H1 (cell line): ENCODE measurements at regions not wholly inside any gene's neighbourhood (a gene's known extent, or its start where the extent isn't known, plus 50 kb on each side); places are given as distances from the start of the nearest gene placed in this dataset.

Source experiments
- CTCF ChIA-PET: fragments of 300-600 bp; sonication (Branson Sonifier 250); formaldehyde crosslinking; loops from one replicate; lab custom pipeline; 2021; ENCODE audit not compliant: partially characterized antibody; lab: Charles Lee
- POLR2A ChIA-PET: fragments of 300-600 bp; sonication (Branson Sonifier 250); formaldehyde crosslinking; loops from one replicate; lab custom pipeline; 2021; ENCODE audit warnings: inconsistent platforms; ENCODE audit not compliant: partially characterized antibody; lab: Charles Lee
- DNase-seq, 2 experiments: peaks; one replicate each; pipeline versions ENCODE4 v3.0.0 to v3.0.0-alpha.2; 2010 to 2022; ENCODE audit warnings: low spot score in 2 of 2, low read depth in 1 of 2, mixed read lengths in 1 of 2
- FAIRE-seq: peaks from 2 replicates; lab custom pipeline; 2011; peaks lifted over from hg19 to GRCh38; lab: Jason Lieb, UNC
- H2AFZ ChIP-seq: 2 replicates; pipeline ENCODE4 v1.8.1; 2012; ENCODE audit warnings: low read length, inconsistent platforms
- H2AK5ac ChIP-seq: 2 replicates; pipeline ENCODE4 v1.6.1; 2013; ENCODE audit warnings: low read depth, low read length
- H2BK120ac ChIP-seq: replicated peaks from 2 replicates; pipeline ENCODE3; 2013; ENCODE audit warnings: low read depth, low read length, inconsistent platforms
- H2BK12ac ChIP-seq: 2 replicates; pipeline ENCODE4 v1.6.1; 2013; ENCODE audit warnings: low read depth, low read length
- H2BK15ac ChIP-seq: 2 replicates; pipeline ENCODE4 v1.6.1; 2013; ENCODE audit warnings: low read length
- H2BK20ac ChIP-seq: 2 replicates; pipeline ENCODE4 v1.6.1; 2013; ENCODE audit warnings: low read length
- H2BK5ac ChIP-seq: 2 replicates; pipeline ENCODE4 v1.6.1; 2013; ENCODE audit warnings: low read depth, low read length
- H3K14ac ChIP-seq: 2 replicates; pipeline ENCODE4 v1.6.1; 2013; ENCODE audit warnings: inconsistent platforms; ENCODE audit not compliant: insufficient read length
- H3K18ac ChIP-seq: 2 replicates; pipeline ENCODE4 v1.6.1; 2013; ENCODE audit warnings: low read length; ENCODE audit errors: extremely low read depth
- H3K23ac ChIP-seq: 2 replicates; pipeline ENCODE4 v1.6.1; 2013; ENCODE audit warnings: inconsistent platforms; ENCODE audit not compliant: insufficient read length
- H3K23me2 ChIP-seq: 2 replicates; pipeline ENCODE4 v1.6.1; 2013; ENCODE audit warnings: low read depth, low read length
- H3K27ac ChIP-seq: 2 replicates; pipeline ENCODE4 v1.6.1; 2011; ENCODE audit warnings: low read depth, low read length, inconsistent platforms
- H3K27me3 ChIP-seq, 4 experiments: replicated peaks in 1 of 4; 1 replicate in 1 of 4; 2 replicates in 3 of 4; pipeline versions ENCODE4 v1.6.1 to v1.8.1; 2011 to 2013; ENCODE audit warnings: low read length in 3 of 4, mild to moderate bottlenecking in 3 of 4, inconsistent platforms in 2 of 4, mixed read lengths in 2 of 4, moderate library complexity in 1 of 4; ENCODE audit not compliant: control insufficient read depth in 3 of 4, insufficient read depth in 3 of 4; ENCODE audit errors: extremely low read depth in 1 of 4
- H3K36me3 ChIP-seq, 4 experiments: 2 replicates each; pipeline versions ENCODE4 v1.6.1 to v1.8.1; 2011 to 2013; ENCODE audit warnings: mild to moderate bottlenecking in 4 of 4, low read length in 3 of 4, moderate library complexity in 2 of 4, control low read depth in 1 of 4, inconsistent platforms in 1 of 4; ENCODE audit not compliant: insufficient read depth in 4 of 4, control insufficient read depth in 2 of 4
- H3K4ac ChIP-seq: replicated peaks from 2 replicates; pipeline ENCODE3; 2013; ENCODE audit warnings: low read length, low read depth, mixed read lengths, inconsistent platforms; ENCODE audit not compliant: insufficient read length
- H3K4me1 ChIP-seq, 4 experiments: replicated peaks in 1 of 4; 1 replicate in 1 of 4; 2 replicates in 3 of 4; pipeline versions ENCODE4 v1.6.1 to v1.8.1; 2011 to 2013; ENCODE audit warnings: low read length in 3 of 4, inconsistent platforms in 2 of 4, mixed read lengths in 1 of 4; ENCODE audit not compliant: insufficient read depth in 4 of 4, control insufficient read depth in 3 of 4
- H3K4me2 ChIP-seq, 2 experiments: 2 replicates each; pipeline versions ENCODE4 v1.6.1 to v1.8.1; 2011 to 2013; ENCODE audit warnings: low read depth in 2 of 2, low read length in 2 of 2, control low read depth in 1 of 2, inconsistent platforms in 1 of 2, mild to moderate bottlenecking in 1 of 2; ENCODE audit not compliant: insufficient read depth in 1 of 2
- H3K4me3 ChIP-seq, 4 experiments: fragments of 200-600, 300-600 bp in 1 of 4; sonication (generic), shearing (Covaris generic), sonication (Bioruptor Twin) in 1 of 4; 2 replicates each; pipeline versions ENCODE4 v1.5.1 to v1.8.1; 2011 to 2016; ENCODE audit warnings: low read length in 4 of 4, low read depth in 3 of 4, control low read depth in 2 of 4, inconsistent platforms in 2 of 4, mild to moderate bottlenecking in 2 of 4, mixed read lengths in 1 of 4, moderate library complexity in 1 of 4; ENCODE audit not compliant: insufficient read depth in 2 of 4; ENCODE audit errors: extremely low read depth in 1 of 4
- H3K56ac ChIP-seq: replicated peaks from 2 replicates; pipeline ENCODE3; 2013; ENCODE audit warnings: low read depth, mild to moderate bottlenecking, mixed read lengths, low read length, inconsistent platforms; ENCODE audit not compliant: insufficient read length
- H3K79me1 ChIP-seq: 2 replicates; pipeline ENCODE4 v1.6.1; 2013; ENCODE audit warnings: low read depth, low read length, control low read depth
- H3K79me2 ChIP-seq, 2 experiments: 2 replicates each; pipeline versions ENCODE4 v1.6.1 to v1.8.1; 2012 to 2013; ENCODE audit warnings: low read length in 2 of 2, mild to moderate bottlenecking in 2 of 2, inconsistent platforms in 1 of 2; ENCODE audit not compliant: insufficient read depth in 2 of 2, control insufficient read depth in 1 of 2
- H3K9ac ChIP-seq, 4 experiments: replicated peaks in 1 of 4; 1 replicate in 1 of 4; 2 replicates in 3 of 4; pipeline versions ENCODE4 v1.6.1 to v1.8.1; 2011 to 2013; ENCODE audit warnings: low read depth in 3 of 4, low read length in 3 of 4, control low read depth in 2 of 4, mild to moderate bottlenecking in 2 of 4, moderate library complexity in 2 of 4, inconsistent platforms in 1 of 4; ENCODE audit errors: extremely low read depth in 1 of 4
- H3K9me3 ChIP-seq, 2 experiments: 2 replicates each; pipeline versions ENCODE4 v1.6.1 to v1.8.1; 2012 to 2013; ENCODE audit warnings: mild to moderate bottlenecking in 2 of 2, moderate library complexity in 2 of 2, control low read depth in 1 of 2, inconsistent platforms in 1 of 2, low read depth in 1 of 2, low read length in 1 of 2, mixed read lengths in 1 of 2; ENCODE audit not compliant: insufficient read depth in 2 of 2
- H4K20me1 ChIP-seq, 2 experiments: replicated peaks in 1 of 2; 2 replicates each; pipeline versions ENCODE3 to v1.8.1; 2011 to 2013; ENCODE audit warnings: inconsistent platforms in 2 of 2, low read length in 2 of 2, mild to moderate bottlenecking in 1 of 2; ENCODE audit not compliant: insufficient read depth in 2 of 2, control insufficient read depth in 1 of 2
- H4K5ac ChIP-seq: 2 replicates; pipeline ENCODE4 v1.6.1; 2013; ENCODE audit warnings: low read length, low read depth, mixed read lengths, inconsistent platforms; ENCODE audit not compliant: insufficient read length
- H4K8ac ChIP-seq: 2 replicates; pipeline ENCODE4 v1.8.0; 2013; ENCODE audit warnings: mild to moderate bottlenecking, moderate library complexity, low read length, inconsistent platforms; ENCODE audit not compliant: insufficient read depth; ENCODE audit errors: extremely low read depth
- H4K91ac ChIP-seq: replicated peaks from 2 replicates; pipeline ENCODE3; 2013; ENCODE audit warnings: low read length, mixed read lengths, inconsistent platforms; ENCODE audit not compliant: insufficient read length
- ASH2L ChIP-seq: fragments of 200-600, 300-600 bp; sonication (generic); IDR thresholded peaks from one replicate; pipeline ENCODE4 v1.7.1; 2017; ENCODE audit warnings: low read length
- SP1 ChIP-seq: IDR thresholded peaks from 2 replicates; pipeline ENCODE4 v1.6.1; 2011; ENCODE audit warnings: low read depth, low read length
- WGBS, 2 experiments: shearing (Covaris generic) in 1 of 2; methylation state at CpG; one replicate each; pipeline versions ENCODE4 v1.1.6 to v1.1.7; 2013 to 2015; ENCODE audit warnings: low lambda C conversion rate in 2 of 2, mixed read lengths in 2 of 2, inconsistent platforms in 1 of 2, low coverage in 1 of 2, missing lambda C conversion rate in 1 of 2; ENCODE audit not compliant: insufficient replicate concordance in 2 of 2, insufficient coverage in 1 of 2, insufficient read length in 1 of 2; ENCODE audit errors: extremely low coverage in 1 of 2, missing lambda C conversion rate in 1 of 2; 5-methylcytosine and 5-hydroxymethylcytosine counted together

DNA sequence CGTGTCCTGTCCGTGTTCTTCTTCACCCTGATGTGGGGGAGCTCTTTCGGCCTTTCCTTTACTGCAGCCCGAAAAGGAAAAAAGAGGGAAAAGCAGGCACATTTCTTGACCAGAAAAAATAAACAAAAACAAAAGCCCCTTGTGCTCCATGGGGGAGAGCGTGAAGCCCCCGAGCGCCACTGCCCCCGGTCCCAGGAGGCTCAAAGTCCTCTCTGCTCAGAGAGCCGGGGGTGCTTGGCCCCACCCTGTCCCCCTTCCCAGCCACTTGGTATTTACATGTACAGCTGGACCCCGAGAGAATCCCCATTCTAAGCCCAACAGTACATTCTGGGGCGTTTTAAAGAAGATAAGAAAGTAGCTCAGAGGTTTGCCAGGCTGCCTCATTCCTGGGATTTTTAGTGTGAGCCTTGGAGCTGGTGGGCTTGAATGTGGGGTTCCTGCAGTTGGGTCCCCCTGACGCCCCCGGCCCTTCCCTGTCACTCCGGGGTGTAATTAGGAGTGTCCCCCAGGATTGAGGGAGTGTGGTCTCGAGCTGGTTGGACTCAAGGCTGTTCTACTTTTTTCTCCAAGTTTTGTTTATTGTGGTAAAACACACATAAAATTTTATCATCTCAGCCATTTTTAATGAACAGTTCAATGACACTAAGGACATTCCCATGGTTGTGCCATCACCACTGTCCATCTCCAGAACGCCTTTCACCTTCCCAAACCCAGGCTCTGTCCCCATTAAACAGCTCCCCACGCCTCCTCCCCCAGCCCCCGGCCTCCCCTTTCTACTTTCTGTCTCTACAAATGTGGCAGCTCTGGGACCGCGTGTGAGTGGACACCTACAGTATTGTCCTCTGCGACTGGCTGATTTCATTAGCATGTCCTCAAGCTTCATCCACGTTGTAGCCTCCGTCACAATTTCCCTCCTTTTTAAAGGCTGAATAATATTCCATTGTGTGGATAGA, 55.7 kb upstream of the BHLHE23 start:
- H2BK15ac ChIP-seq, result peak overlapping the region; percentile 77; the same call in 1 of the 2 replicates
- DNase-seq (peak in 1 of 2 experiments; percentile 32), FAIRE-seq (no peak)
- peak overlapping the region; percentile 100; the same call in 1 of the 2 replicates for H2AK5ac ChIP-seq
- no peak overlapping the region for H4K91ac ChIP-seq
- no peak overlapping the region for H2AFZ ChIP-seq
- H3K14ac ChIP-seq, result no peak overlapping the region
- no peak overlapping the region for H2BK5ac ChIP-seq
- H3K23me2 ChIP-seq, result peaks cover 4% of the 10 kb centered on the region; the same call in 1 of the 2 replicates
- peaks cover 0 to 5% of the 10 kb centered on the region in 2 experiments; a peak in 1 of 4 replicates for H3K9me3 ChIP-seq
- H3K79me1 ChIP-seq, result 0 out of 2 replicates have a peak, but pooled peaks cover 3% of the 10 kb centered on the region
- H3K4me2 ChIP-seq, result no peak overlapping the region
- no peak overlapping the region for H3K23ac ChIP-seq
- ChIA-PET CTCF (interaction anchor here (0.7 to 1.2 kb wide), 2 partner anchors 26 to 172 kb away, joined by 3 to 5 read pairs; no protein-coding TSS in a partner anchor), POLR2A (no interaction called here)
- H2BK12ac ChIP-seq, result 0 out of 2 replicates have a peak overlapping the region, but pooled peaks have one; percentile 78
- H4K8ac ChIP-seq, result no peak overlapping the region
- no peaks in the 10 kb centered on the region for H3K36me3 ChIP-seq
- H4K20me1 ChIP-seq, result peaks cover 0 to 5% of the 10 kb centered on the region in 2 experiments
- H3K4me3 ChIP-seq, result no peak overlapping the region
- no peak overlapping the region for H3K18ac ChIP-seq
- H3K27me3 ChIP-seq, result no peaks in the 10 kb centered on the region
- H3K9ac ChIP-seq, result no peak overlapping the region
- H2BK120ac ChIP-seq, result no peak overlapping the region
- 87% methylated on average over 21 of the region's 23 CpGs; no CpG with 5 or more reads in 1 of the 2 experiments for WGBS, 2 experiments
- no peak overlapping the region for H2BK20ac ChIP-seq
- H3K4me1 ChIP-seq, result peaks cover 0 to 2% (median 0%) of the 10 kb centered on the region in 4 experiments; a peak in 2 of 7 replicates
- H3K4ac ChIP-seq, result no peak overlapping the region
- TF ChIP-seq ASH2L (no peak), SP1 (no peak)
- no peak overlapping the region for H4K5ac ChIP-seq
- H3K27ac ChIP-seq, result no peak overlapping the region
- H3K56ac ChIP-seq, result no peak overlapping the region
- H3K79me2 ChIP-seq, result no peaks in the 10 kb centered on the region
